HG03558 (cell line): ENCODE measurements at regions not wholly inside any gene's neighbourhood (a gene's known extent, or its start where the extent isn't known, plus 50 kb on each side); places are given as distances from the start of the nearest gene placed in this dataset.

ENCODE experiments used
- ATAC-seq: cut with Tn5 transposase; IDR thresholded peaks from one replicate; pipeline ENCODE4 v1.9.1; 2021; ENCODE audit warnings: moderate number of reproducible peaks; ENCODE audit not compliant: unreplicated experiment; ENCODE audit errors: extremely low read depth

DNA sequence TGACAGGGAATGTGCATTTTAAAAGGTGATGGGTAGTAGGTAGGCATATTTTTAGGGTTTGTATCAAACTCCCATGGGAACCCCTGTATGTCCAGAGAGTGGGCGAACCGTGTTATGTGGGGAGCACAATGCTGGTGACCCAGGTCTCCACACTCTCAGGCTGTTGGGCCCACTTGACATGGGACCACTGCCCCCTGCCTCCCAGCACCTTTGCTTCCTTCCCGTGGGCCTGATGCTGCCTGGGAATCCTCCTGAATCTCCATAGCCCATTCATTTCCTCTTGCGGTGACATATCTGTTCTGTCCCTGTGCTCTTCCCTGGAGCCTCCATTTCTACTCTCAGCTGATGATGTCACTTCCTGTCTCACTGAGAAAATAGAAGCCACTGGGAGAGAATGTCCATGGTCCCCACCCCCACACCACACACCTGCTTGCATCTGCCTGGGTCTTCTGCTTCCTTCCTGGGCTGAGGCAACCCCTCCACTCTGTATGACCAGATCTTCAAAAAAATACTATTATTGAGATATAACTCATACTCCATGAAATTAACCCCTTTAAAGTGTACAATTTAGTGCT, 55.8 kb upstream of the THY1 start:
- no peak for ATAC-seq

GRCh38 chr11:119476666-119477331, 53.8 kb upstream of the THY1 start:
- ATAC-seq: no peak

GRCh38 chr11:119476038-119476437, 53.1 kb upstream of the THY1 start:
- no peak for ATAC-seq

DNA sequence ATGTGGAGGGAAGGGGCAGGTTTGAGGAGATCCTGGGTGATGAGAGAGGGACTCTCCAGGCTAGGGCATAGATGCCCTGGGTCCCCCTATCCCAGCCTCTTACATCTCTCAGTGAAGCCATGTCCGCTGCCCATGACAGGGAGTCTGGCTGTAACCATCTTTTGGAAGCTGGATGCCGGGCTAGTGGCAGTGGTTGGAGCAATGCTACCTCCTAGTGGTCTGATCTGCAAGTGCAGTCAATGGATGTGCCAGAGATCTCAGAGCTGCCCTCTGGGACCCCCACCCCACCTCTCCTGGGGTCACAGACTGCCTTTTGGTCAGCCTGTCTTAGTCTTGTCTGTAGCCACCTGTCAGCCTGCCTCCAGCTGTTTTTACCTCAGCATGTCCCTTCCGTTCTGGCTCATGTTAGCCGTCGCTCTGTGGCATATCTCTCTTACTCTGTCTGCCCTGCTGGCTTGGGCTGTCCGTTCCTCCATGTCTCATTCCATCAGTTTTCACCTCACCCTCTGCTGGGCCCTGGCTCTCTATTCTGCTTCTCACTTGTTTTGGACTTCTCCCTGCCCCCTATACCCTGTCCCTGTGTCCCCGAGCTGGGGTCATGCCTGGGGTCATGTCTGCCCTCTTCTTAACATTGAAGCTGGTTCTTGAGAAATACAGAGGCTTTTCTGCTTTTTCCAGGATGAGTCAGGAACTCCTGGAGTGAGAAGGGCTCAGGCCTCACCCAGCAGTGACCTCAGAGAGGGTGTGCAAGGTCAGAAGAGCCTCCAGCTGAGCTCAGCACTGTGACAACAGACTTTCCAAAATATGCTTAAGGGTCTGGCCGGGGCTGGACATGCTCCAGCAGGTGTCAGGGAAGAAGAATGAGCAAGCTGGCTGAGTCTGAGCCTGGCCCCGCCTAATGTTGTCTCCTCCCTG, 52.0 kb upstream of the THY1 start:
- no peak for ATAC-seq

DNA sequence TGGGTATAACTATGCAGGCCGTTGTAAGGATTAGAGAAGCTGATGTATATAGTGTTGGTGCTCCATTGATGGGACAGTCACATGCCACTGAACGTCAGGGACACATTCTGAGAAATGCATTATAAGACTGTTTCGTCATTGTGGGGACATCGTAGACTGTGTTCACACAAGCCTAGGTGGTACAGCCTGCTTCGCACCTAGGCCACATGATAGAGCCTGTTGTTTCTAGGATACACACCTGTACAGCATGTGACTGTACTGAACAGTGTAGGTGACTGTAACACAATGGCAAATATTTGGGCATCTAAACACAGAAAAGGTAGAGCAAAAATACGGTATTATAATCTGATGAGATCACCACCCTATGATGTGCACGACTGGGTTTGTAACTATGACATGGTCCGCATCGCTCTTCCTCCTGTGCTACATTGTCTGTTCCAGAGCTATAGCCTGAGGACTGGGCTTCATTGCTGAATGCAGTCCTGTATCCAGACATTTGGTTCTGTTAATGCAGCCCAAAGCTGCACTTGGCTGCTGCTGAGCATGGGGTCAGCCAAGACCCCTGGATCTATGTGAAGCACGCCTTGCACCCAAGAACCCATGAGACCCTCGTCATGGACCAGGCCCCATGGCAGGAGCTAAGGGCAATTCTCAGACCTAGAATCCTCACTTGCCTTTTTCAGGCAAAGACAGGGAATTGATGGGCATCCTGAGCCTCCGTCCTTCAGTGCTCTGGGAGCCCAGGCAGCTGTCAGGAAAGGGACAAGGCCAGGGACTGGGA, 51.1 kb upstream of the THY1 start:
- ATAC-seq: no peak

GRCh38 chr11:119473226-119473625, 50.3 kb upstream of the THY1 start:
- no peak for ATAC-seq

GRCh38 chr11:119472856-119473222, 49.9 kb upstream of the THY1 start:
- no peak for ATAC-seq
